ENCODE measurements at regions not wholly inside any gene's neighbourhood (a gene's known extent, or its start where the extent isn't known, plus 50 kb on each side); places are given as distances from the start of the nearest gene placed in this dataset.

DNA sequence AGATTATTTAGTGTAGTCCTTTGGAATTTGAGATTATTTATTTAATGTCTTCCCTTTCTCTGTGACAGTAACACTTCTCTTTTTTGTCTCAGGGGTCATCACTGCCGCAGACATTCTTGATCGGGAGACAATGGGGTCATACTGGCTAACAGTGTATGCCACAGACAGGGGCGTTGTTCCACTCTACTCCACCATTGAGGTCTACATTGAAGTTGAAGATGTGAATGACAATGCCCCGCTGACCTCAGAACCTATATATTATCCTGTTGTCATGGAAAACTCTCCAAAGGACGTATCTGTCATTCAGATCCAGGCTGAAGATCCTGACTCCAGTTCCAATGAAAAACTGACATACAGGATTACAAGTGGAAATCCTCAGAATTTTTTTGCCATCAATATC is 299.9 kb downstream of the FAT3 start:
- TF ChIP-seq, protein P1, sequence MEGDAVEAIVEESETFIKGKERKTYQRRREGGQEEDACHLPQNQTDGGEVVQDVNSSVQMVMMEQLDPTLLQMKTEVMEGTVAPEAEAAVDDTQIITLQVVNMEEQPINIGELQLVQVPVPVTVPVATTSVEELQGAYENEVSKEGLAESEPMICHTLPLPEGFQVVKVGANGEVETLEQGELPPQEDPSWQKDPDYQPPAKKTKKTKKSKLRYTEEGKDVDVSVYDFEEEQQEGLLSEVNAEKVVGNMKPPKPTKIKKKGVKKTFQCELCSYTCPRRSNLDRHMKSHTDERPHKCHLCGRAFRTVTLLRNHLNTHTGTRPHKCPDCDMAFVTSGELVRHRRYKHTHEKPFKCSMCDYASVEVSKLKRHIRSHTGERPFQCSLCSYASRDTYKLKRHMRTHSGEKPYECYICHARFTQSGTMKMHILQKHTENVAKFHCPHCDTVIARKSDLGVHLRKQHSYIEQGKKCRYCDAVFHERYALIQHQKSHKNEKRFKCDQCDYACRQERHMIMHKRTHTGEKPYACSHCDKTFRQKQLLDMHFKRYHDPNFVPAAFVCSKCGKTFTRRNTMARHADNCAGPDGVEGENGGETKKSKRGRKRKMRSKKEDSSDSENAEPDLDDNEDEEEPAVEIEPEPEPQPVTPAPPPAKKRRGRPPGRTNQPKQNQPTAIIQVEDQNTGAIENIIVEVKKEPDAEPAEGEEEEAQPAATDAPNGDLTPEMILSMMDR (IDR thresholded peaks at IDR 0.05): no peak
- TF ChIP-seq POLR2AphosphoS5 (IDR thresholded peaks at IDR 0.05): no peak

All from transverse colon (tissue), 4 donors.